RWPE2 (cell line): ENCODE measurements at regions not wholly inside any gene's neighbourhood (a gene's known extent, or its start where the extent isn't known, plus 50 kb on each side); places are given as distances from the start of the nearest gene placed in this dataset.

Experiments
- ATAC-seq: fragments of 200-7000 bp; cut with Tn5 transposase; 3 replicates; pipeline ENCODE4 v1.9.1; 2021; ENCODE audit warnings: low read depth
- DNase-seq: peaks from one replicate; pipeline ENCODE4 v3.0.0-alpha.2; 2020; ENCODE audit warnings: low spot score
- H3K27ac ChIP-seq: fragments of 450-650 bp; 2 replicates; pipeline ENCODE4 v1.5.1; 2017; ENCODE audit warnings: mild to moderate bottlenecking; ENCODE audit not compliant: poor library complexity, severe bottlenecking
- H3K27me3 ChIP-seq: fragments of 250-450 bp; sonication (Bioruptor Pico); 2 replicates; pipeline ENCODE4 v1.5.1; 2021; ENCODE audit warnings: mild to moderate bottlenecking, moderate library complexity; ENCODE audit not compliant: insufficient read depth, poor library complexity, severe bottlenecking
- H3K36me3 ChIP-seq: fragments of 250-450 bp; sonication (Bioruptor Pico); 2 replicates; pipeline ENCODE4 v1.5.1; 2020; ENCODE audit warnings: low read depth, mild to moderate bottlenecking, moderate library complexity
- H3K4me1 ChIP-seq: fragments of 250-450 bp; sonication (Bioruptor Pico); 2 replicates; pipeline ENCODE4 v1.5.1; 2021; ENCODE audit warnings: mild to moderate bottlenecking, moderate library complexity; ENCODE audit not compliant: insufficient read depth, poor library complexity, severe bottlenecking
- H3K4me3 ChIP-seq: fragments of 250-450 bp; sonication (Bioruptor Pico); 2 replicates; pipeline ENCODE4 v1.5.1; 2021; ENCODE audit warnings: mild to moderate bottlenecking, moderate library complexity; ENCODE audit not compliant: severe bottlenecking
- H3K9me3 ChIP-seq: fragments of 250-450 bp; sonication (Bioruptor Pico); 2 replicates; pipeline ENCODE4 v1.5.1; 2021; ENCODE audit warnings: mild to moderate bottlenecking, moderate library complexity; ENCODE audit not compliant: severe bottlenecking
- TF ChIP-seq, protein P1 (sequence below): fragments of 450-650 bp; IDR thresholded peaks from one replicate; pipeline ENCODE4 v1.5.1; 2017; ENCODE audit warnings: mild to moderate bottlenecking, moderate library complexity; ENCODE audit not compliant: poor library complexity, severe bottlenecking

DNA sequence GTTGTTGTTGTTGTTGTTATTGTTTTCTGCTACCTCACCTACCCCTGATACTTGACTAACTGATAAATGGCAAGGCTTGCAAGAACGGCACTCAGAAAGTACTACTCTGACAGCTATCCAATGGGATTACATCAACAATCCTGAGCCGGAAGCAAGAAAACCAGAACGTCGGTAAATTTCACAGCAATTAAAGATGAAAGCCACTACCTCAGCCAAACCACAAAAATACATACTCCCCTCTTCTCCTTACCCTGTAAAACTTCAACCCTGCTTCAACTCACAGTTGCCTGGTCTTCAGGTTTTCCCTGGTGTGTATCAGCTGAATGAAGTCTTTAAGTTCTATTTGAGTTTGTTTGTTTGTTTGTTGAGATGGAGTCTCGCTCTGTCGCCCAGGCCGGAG, 293.7 kb upstream of the RND3 start:
- no peak overlapping the region for H3K4me3 ChIP-seq

DNA sequence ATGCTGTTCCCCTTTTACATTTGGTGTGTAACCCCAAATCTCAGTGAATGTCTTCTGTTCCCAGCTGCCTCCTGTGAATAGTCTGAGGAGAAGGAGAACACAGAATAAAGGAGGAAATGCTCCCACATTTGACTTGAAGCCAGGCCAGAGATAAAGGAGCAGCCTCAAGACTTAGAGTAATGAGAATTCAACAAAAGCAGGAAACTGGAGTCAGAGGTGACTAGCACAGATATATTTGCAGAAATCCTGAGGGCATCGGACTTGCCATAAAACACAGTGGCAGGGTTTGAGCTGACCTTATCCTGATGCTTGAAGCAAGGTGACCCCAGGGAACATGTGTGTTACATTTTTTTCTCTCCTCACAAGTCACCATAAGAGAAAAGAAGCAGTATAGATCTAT, 291.4 kb upstream of the RND3 start:
- Histone ChIP-seq H3K4me1 (no peaks in the 10 kb centered on the region), H3K9me3 (no peaks in the 10 kb centered on the region), H3K27ac (no peak overlapping the region), H3K36me3 (no peaks in the 10 kb centered on the region), H3K27me3 (no peaks in the 10 kb centered on the region), H3K4me3 (no peak overlapping the region)
- ATAC-seq (no peak), DNase-seq (no peak)
- TF ChIP-seq, protein P1, sequence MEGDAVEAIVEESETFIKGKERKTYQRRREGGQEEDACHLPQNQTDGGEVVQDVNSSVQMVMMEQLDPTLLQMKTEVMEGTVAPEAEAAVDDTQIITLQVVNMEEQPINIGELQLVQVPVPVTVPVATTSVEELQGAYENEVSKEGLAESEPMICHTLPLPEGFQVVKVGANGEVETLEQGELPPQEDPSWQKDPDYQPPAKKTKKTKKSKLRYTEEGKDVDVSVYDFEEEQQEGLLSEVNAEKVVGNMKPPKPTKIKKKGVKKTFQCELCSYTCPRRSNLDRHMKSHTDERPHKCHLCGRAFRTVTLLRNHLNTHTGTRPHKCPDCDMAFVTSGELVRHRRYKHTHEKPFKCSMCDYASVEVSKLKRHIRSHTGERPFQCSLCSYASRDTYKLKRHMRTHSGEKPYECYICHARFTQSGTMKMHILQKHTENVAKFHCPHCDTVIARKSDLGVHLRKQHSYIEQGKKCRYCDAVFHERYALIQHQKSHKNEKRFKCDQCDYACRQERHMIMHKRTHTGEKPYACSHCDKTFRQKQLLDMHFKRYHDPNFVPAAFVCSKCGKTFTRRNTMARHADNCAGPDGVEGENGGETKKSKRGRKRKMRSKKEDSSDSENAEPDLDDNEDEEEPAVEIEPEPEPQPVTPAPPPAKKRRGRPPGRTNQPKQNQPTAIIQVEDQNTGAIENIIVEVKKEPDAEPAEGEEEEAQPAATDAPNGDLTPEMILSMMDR, result no peak

More for the DNA sequence above, 293.7 kb upstream of the RND3 start:
- Histone ChIP-seq H3K27me3 (no peaks in the 10 kb centered on the region), H3K36me3 (no peaks in the 10 kb centered on the region), H3K27ac (no peak overlapping the region), H3K9me3 (no peaks in the 10 kb centered on the region), H3K4me1 (no peaks in the 10 kb centered on the region)
- TF ChIP-seq, protein P1, result no peak
- ATAC-seq (no peak), DNase-seq (no peak)

DNA sequence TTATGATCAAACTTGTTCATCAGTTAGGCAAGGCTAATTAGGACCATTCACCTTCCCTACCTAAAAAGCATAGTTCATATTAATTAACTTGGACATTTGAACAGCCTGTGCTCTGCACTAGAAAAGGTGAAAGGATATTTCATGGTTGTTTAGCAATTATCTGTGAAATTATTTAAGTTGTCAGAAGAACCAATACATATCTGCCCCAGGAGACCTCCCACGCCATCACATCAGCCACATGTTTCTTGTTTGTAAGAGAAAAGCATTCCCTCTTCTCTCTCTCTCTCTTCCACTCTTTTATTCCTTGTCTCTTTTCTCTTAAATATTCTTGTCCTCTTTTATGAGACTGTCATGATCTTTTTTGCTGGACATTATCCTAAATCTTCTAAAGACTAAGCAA, 282.0 kb upstream of the RND3 start:
- DNase-seq, result no peak
- TF ChIP-seq, protein P1, result no peak

DNA sequence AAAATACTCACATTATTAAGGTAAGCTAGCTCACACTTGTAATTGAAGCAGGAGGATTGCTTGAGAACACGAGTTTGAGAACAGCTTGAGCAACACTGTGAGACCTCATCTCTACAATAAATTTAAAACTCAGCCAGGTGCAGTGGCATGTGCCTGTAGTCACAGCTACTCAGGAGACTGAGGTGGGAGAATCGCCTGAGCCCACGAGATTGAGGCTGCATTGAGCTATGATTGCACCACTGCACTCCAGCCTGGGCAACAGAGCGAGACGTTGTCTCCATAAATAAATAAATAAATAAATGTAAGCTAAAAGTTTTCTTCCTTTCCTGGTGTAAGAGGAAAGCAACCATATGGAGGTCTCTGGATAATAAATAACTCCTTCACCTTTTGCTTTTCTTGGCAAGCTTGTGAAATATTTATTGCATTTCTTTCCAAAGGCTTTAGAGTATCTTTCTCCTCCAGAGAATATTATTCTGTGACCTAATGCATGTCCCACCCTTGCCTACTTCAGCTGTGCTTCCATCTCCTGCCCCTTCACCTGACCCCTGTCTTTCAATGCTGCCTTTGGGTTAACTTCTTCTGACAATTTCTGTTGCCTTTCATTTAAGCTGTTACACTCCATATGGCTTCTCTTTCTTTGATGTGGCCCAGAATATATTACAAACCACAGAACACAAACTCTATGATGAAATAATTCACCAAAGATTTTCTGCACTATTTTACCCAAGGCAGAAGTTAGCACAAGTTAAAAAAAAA, 280.7 kb upstream of the RND3 start:
- ATAC-seq (no peak), DNase-seq (no peak)
- no peaks in the 10 kb centered on the region for H3K9me3 ChIP-seq
- TF ChIP-seq, protein P1, result no peak
- H3K36me3 ChIP-seq, result no peaks in the 10 kb centered on the region
- H3K27ac ChIP-seq, result no peak overlapping the region
- H3K4me1 ChIP-seq, result no peaks in the 10 kb centered on the region
- H3K4me3 ChIP-seq, result no peak overlapping the region
- no peaks in the 10 kb centered on the region for H3K27me3 ChIP-seq

More for the DNA sequence above, 282.0 kb upstream of the RND3 start:
- no peaks in the 10 kb centered on the region for H3K27me3 ChIP-seq
- H3K27ac ChIP-seq, result no peak overlapping the region
- no peaks in the 10 kb centered on the region for H3K4me1 ChIP-seq
- H3K4me3 ChIP-seq, result no peak overlapping the region
- ATAC-seq, result no peak
- no peaks in the 10 kb centered on the region for H3K36me3 ChIP-seq
- H3K9me3 ChIP-seq, result no peaks in the 10 kb centered on the region

DNA sequence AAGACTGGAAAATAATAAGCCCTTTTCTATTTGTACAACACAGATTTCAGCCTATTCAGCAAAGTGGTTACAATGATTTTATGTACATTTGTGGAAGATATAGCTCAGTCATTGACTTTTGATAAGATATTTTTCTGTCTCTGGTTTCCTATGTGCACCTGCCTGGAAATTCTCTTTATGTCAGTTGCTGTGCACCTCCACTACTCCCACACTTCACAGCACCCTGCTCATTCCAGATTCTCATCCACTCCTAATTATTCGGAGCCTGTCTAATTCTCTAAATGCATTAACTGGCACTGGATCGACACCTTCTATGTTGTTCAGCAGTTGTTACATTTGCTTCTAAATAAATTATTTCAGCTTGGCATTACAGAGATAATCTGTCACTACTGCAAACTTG, 275.1 kb upstream of the RND3 start:
- TF ChIP-seq, protein P1, result no peak
- DNase-seq, result no peak
- H3K4me1 ChIP-seq, result no peaks in the 10 kb centered on the region
- no peaks in the 10 kb centered on the region for H3K36me3 ChIP-seq
- peaks cover 4% of the 10 kb centered on the region for H3K9me3 ChIP-seq
- no peak overlapping the region for H3K4me3 ChIP-seq
- ATAC-seq, result no peak
- no peak overlapping the region for H3K27ac ChIP-seq
- H3K27me3 ChIP-seq, result no peaks in the 10 kb centered on the region
